ENCODE measurements at regions not wholly inside any gene's neighbourhood (a gene's known extent, or its start where the extent isn't known, plus 50 kb on each side); places are given as distances from the start of the nearest gene placed in this dataset.

DNA sequence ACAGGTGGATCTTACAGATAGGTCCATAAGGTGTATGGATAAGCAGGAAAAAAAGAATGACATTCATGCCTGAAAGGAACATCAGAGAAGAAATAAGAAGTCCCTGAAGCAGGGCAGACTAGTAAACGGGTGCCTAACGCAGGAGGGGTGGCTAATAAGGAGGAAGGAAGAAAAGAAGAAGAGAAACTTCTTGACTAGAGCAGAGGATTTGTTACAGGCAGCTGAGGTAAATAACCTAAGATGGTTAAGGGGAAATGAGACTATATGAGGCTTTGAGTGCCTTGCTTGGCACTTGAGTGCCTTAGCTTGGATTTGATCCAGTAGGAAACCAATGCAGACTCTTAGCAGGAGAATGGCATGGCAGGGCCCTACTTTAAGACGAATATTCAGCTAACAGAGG lies 313.5 kb upstream of the PDE4D start:
- TF ChIP-seq POLR2A (IDR thresholded peaks at IDR 0.05; ENCODE audit: low read length), result no peak
- TF ChIP-seq GATA1 (IDR thresholded peaks at IDR 0.05; ENCODE audit: low read depth, low read length), result no peak

All from erythroblast (primary cell).